Coronary artery (tissue), 2 donors: ENCODE measurements at regions not wholly inside any gene's neighbourhood (a gene's known extent, or its start where the extent isn't known, plus 50 kb on each side); places are given as distances from the start of the nearest gene placed in this dataset.
"Not testable (repeated sequence)": the region's sequence is repeated elsewhere in the genome, so short reads cannot be mapped to it uniquely, and the experiment has no call there.

Experiments
- DNase-seq: peaks from one replicate; pipeline ENCODE4 v3.0.0-alpha.2; 2017; ENCODE audit warnings: low spot score
- H3K27ac ChIP-seq, 2 donors: fragments of 200-600 bp; sonication (generic); one replicate each; pipeline ENCODE4 v1.5.1; 2016 to 2019
- H3K4me3 ChIP-seq: fragments of 200-600 bp; sonication (generic); 2 replicates; pipeline ENCODE4 v1.5.1; 2016; ENCODE audit warnings: mild to moderate bottlenecking, moderate library complexity
- TF ChIP-seq, protein P1 (sequence below): fragments of 200-600 bp; sonication (generic); IDR thresholded peaks from one replicate; pipeline ENCODE4 v1.5.1; 2019; ENCODE audit warnings: antibody characterized with exemption

DNA sequence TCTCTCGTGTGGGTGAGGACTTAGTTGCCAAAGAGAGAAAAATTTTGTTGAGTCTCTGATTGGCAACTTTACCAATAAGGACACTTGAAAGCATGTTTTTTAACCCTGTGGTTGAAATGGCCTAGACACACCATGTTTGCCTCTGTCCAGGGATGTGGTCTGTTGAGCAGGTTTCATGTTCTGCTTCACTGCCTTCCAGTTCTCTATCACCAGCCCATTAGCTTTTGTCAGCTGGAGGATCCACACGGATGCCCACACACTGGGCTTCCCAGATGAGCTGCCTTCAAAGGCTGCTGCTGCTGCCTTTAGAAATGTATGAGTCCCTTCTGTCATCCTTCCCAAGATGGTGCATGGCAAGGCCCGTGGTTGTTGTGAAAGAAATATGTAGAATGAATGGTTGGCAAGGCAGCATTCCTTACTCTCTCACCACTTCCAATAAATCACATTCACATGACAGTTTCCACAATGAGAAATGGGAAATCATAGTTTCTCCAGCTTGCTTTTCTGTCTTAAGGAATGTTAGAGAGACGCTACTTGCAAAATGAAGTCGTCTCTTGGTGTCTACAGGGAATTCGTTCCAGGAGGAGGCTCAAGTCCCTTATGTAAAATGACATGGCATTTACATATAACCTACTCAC, 108.2 kb upstream of the SLC35F3 start:
- Histone ChIP-seq H3K27ac (no peak overlapping the region), H3K4me3 (no peak overlapping the region)
- TF ChIP-seq, protein P1, sequence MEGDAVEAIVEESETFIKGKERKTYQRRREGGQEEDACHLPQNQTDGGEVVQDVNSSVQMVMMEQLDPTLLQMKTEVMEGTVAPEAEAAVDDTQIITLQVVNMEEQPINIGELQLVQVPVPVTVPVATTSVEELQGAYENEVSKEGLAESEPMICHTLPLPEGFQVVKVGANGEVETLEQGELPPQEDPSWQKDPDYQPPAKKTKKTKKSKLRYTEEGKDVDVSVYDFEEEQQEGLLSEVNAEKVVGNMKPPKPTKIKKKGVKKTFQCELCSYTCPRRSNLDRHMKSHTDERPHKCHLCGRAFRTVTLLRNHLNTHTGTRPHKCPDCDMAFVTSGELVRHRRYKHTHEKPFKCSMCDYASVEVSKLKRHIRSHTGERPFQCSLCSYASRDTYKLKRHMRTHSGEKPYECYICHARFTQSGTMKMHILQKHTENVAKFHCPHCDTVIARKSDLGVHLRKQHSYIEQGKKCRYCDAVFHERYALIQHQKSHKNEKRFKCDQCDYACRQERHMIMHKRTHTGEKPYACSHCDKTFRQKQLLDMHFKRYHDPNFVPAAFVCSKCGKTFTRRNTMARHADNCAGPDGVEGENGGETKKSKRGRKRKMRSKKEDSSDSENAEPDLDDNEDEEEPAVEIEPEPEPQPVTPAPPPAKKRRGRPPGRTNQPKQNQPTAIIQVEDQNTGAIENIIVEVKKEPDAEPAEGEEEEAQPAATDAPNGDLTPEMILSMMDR, result no peak
- no peak for DNase-seq

GRCh38 chr1:233802611-233803010, 101.9 kb upstream of the SLC35F3 start:
- no peak for DNase-seq
- no peak overlapping the region for H3K27ac ChIP-seq
- TF ChIP-seq, protein P1, result no peak
- H3K4me3 ChIP-seq, result no peak overlapping the region

DNA sequence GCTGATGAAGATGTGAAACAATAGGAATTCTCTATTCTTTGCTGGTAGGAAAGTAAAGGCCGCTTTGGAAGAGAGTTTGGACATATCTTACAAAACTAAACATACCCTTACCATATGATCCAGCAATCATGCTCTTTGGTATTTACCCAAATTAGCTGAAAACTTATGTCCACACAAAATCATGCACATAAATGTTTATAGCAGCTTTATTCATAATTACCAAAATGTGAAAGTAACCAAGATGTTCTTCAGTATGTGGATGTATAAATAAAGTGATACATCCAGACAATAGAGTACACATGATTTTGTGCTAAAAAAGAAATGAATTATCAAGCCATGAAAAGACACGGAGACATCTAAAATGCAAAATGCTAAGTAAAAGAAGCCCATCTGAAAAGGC, 98.7 kb upstream of the SLC35F3 start:
- no peak overlapping the region for H3K4me3 ChIP-seq
- TF ChIP-seq, protein P1, result no peak
- no peak for DNase-seq
- no peak overlapping the region for H3K27ac ChIP-seq

GRCh38 chr1:233815357-233815756, 89.1 kb upstream of the SLC35F3 start:
- TF ChIP-seq, protein P1, result no peak
- Histone ChIP-seq H3K27ac (no peak overlapping the region), H3K4me3 (no peak overlapping the region)
- DNase-seq, result no peak

GRCh38 chr1:233815865-233816264, 88.6 kb upstream of the SLC35F3 start:
- Histone ChIP-seq H3K27ac (no peak overlapping the region), H3K4me3 (no peak overlapping the region)
- TF ChIP-seq, protein P1, result no peak
- DNase-seq, result no peak

- TF ChIP-seq, protein P1, result no peak
- Histone ChIP-seq H3K27ac (no peak overlapping the region), H3K4me3 (no peak overlapping the region)
- DNase-seq, result no peak
Measured at GRCh38 chr1:233816348-233816747, 88.1 kb upstream of the SLC35F3 start.

GRCh38 chr1:233819042-233819441, 85.4 kb upstream of the SLC35F3 start:
- TF ChIP-seq, protein P1, result no peak
- Histone ChIP-seq H3K27ac (no peak overlapping the region), H3K4me3 (no peak overlapping the region)
- DNase-seq, result no peak

DNA sequence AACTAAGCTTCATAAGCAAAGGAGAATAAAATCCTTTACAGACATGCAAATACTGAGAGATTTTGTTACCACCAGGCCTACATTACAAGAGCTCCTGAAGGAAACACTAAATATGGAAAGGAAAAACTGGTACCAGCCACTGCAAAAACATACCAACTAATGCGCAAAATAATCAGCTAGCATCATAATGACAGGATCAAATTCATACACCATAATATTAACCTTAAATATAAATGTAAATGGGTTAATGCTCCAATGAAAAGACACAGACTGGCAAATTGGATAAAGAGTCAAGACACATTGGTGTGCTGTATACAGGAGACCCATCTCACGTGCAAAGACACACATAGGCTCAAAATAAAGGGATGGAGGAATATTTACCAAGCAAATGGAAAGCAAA, 80.3 kb upstream of the SLC35F3 start:
- H3K27ac ChIP-seq, H3K4me3 ChIP-seq, DNase-seq: not testable (repeated sequence)

DNA sequence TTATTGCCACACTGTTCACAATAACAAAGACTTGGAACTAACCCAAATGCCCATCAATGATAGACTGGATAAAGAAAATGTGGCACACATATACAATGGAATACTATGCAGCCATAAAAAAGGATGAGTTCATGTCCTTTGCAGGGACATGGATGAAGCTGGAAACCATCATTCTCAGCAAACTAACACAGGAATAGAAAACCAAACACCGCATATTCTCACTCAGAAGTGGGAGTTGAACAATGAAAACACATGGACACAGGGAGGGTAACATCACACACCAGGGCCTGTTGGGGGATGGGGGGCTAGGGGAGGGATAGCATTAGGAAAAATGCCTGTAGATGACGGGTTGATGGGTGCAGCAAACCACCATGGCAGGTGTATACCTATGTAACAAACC, 76.5 kb upstream of the SLC35F3 start:
- DNase-seq, H3K4me3 ChIP-seq, H3K27ac ChIP-seq: not testable (repeated sequence)
